ENCODE measurements at regions not wholly inside any gene's neighbourhood (a gene's known extent, or its start where the extent isn't known, plus 50 kb on each side); places are given as distances from the start of the nearest gene placed in this dataset.

- TF ChIP-seq EZH2phosphoT487 (IDR thresholded peaks at IDR 0.05; ENCODE audit: unreplicated experiment) (no peak), EZH2 (IDR thresholded peaks at IDR 0.05; ENCODE audit: low read depth, unreplicated experiment) (no peak)
- TF ChIP-seq, protein P1, sequence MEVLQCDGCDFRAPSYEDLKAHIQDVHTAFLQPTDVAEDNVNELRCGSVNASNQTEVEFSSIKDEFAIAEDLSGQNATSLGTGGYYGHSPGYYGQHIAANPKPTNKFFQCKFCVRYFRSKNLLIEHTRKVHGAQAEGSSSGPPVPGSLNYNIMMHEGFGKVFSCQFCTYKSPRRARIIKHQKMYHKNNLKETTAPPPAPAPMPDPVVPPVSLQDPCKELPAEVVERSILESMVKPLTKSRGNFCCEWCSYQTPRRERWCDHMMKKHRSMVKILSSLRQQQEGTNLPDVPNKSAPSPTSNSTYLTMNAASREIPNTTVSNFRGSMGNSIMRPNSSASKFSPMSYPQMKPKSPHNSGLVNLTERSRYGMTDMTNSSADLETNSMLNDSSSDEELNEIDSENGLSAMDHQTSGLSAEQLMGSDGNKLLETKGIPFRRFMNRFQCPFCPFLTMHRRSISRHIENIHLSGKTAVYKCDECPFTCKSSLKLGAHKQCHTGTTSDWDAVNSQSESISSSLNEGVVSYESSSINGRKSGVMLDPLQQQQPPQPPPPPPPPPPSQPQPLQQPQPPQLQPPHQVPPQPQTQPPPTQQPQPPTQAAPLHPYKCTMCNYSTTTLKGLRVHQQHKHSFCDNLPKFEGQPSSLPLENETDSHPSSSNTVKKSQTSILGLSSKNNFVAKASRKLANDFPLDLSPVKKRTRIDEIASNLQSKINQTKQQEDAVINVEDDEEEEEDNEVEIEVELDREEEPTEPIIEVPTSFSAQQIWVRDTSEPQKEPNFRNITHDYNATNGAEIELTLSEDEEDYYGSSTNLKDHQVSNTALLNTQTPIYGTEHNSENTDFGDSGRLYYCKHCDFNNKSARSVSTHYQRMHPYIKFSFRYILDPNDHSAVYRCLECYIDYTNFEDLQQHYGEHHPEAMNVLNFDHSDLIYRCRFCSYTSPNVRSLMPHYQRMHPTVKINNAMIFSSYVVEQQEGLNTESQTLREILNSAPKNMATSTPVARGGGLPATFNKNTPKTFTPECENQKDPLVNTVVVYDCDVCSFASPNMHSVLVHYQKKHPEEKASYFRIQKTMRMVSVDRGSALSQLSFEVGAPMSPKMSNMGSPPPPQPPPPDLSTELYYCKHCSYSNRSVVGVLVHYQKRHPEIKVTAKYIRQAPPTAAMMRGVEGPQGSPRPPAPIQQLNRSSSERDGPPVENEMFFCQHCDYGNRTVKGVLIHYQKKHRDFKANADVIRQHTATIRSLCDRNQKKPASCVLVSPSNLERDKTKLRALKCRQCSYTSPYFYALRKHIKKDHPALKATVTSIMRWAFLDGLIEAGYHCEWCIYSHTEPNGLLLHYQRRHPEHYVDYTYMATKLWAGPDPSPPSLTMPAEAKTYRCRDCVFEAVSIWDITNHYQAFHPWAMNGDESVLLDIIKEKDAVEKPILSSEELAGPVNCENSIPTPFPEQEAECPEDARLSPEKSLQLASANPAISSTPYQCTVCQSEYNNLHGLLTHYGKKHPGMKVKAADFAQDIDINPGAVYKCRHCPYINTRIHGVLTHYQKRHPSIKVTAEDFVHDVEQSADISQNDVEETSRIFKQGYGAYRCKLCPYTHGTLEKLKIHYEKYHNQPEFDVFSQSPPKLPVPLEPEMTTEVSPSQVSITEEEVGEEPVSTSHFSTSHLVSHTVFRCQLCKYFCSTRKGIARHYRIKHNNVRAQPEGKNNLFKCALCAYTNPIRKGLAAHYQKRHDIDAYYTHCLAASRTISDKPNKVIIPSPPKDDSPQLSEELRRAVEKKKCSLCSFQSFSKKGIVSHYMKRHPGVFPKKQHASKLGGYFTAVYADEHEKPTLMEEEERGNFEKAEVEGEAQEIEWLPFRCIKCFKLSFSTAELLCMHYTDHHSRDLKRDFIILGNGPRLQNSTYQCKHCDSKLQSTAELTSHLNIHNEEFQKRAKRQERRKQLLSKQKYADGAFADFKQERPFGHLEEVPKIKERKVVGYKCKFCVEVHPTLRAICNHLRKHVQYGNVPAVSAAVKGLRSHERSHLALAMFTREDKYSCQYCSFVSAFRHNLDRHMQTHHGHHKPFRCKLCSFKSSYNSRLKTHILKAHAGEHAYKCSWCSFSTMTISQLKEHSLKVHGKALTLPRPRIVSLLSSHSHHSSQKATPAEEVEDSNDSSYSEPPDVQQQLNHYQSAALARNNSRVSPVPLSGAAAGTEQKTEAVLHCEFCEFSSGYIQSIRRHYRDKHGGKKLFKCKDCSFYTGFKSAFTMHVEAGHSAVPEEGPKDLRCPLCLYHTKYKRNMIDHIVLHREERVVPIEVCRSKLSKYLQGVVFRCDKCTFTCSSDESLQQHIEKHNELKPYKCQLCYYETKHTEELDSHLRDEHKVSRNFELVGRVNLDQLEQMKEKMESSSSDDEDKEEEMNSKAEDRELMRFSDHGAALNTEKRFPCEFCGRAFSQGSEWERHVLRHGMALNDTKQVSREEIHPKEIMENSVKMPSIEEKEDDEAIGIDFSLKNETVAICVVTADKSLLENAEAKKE (CRISPR knock-in tag; IDR thresholded peaks at IDR 0.05): no peak
Measured at GRCh38 chr3:106114848-106115247, 246.0 kb upstream of the CBLB start (continued).

DNA sequence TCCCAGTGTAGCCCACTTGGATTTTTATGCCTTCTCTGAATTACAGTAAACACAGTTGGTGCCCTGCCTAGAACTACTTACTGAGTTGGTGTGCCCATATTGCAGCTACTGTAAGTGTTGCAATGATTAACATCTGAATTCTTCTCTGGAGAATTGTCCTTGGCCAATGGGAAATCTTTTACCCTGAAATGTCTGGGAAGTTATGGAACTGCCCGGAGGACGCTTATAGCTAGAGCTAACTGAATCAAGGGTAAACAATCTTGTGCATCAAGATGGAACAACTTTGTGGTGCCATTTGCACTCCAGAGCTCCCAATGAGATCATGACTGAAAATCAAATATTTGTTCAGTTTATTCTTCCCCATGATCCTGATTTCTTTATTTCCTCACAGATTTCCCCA, 246.7 kb upstream of the CBLB start:
- TF ChIP-seq CTCF (conservative IDR thresholded peaks at IDR 0.05; ENCODE audit: low read depth in 2 of 2) (no peak), JUNB (IDR thresholded peaks at IDR 0.05; ENCODE audit: unreplicated experiment) (no peak)
- TF ChIP-seq, protein P1 (CRISPR knock-in tag; IDR thresholded peaks at IDR 0.05): no peak
- no peaks in the 10 kb centered on the region for H3F3A ChIP-seq (replicated peaks; ENCODE audit: low read depth)
- no peaks in the 10 kb centered on the region for H3K79me2 ChIP-seq (replicated peaks; ENCODE audit: insufficient read depth)
- H3K27ac ChIP-seq (ENCODE audit: low read depth): no peak overlapping the region
- H3K4me3 ChIP-seq: no peak overlapping the region
- Mint-ChIP-seq H3K4me1 (no peaks in the 10 kb centered on the region), H3K27me3 (ENCODE audit: insufficient read depth, low read depth, poor library complexity) (peaks cover 7% of the 10 kb centered on the region), H3K4me3 (no peak overlapping the region), H3K9me3 (peaks cover 11% of the 10 kb centered on the region), H3K36me3 (ENCODE audit: low read depth) (peaks cover 5% of the 10 kb centered on the region; the same call in 2 of the 3 replicates), H3K27ac (no peak overlapping the region)
- no peak overlapping the region for H3K4me2 ChIP-seq
- no peaks in the 10 kb centered on the region for H3K9me2 ChIP-seq (ENCODE audit: insufficient read depth)
- H2AFZ ChIP-seq: no peak overlapping the region
- no peaks in the 10 kb centered on the region for H3K4me1 ChIP-seq (ENCODE audit: insufficient read depth)
- H3K36me3 ChIP-seq (ENCODE audit: insufficient read depth): no peaks in the 10 kb centered on the region
- no peaks in the 10 kb centered on the region for H3K27me3 ChIP-seq (ENCODE audit: insufficient read depth)
- no peaks in the 10 kb centered on the region for H4K20me1 ChIP-seq (replicated peaks; ENCODE audit: insufficient read depth)
- ATAC-seq (no peak), DNase-seq (ENCODE audit: low spot score) (no peak)

Measured in GM23338 (cell line).